UCSD-AML1 (cell line): ENCODE measurements at regions not wholly inside any gene's neighbourhood (a gene's known extent, or its start where the extent isn't known, plus 50 kb on each side); places are given as distances from the start of the nearest gene placed in this dataset.

ENCODE experiments used
- DNase-seq: peaks from one replicate; lab custom pipeline; 2025; ENCODE audit not compliant: unreplicated experiment; lab: John Stamatoyannopoulos, UW

GRCh38 chr10:98332623-98333269 lies 64.8 kb upstream of the LOXL4 start:
- no peak for DNase-seq

- DNase-seq = peak; percentile 39
Observed at GRCh38 chr10:98331885-98332284, 63.9 kb upstream of the LOXL4 start.

- DNase-seq = no peak
Observed at GRCh38 chr10:98330987-98331386, 63.0 kb upstream of the LOXL4 start.

GRCh38 chr10:98328640-98329039 lies 60.6 kb upstream of the LOXL4 start:
- no peak for DNase-seq

GRCh38 chr10:98328163-98328562 lies 60.2 kb upstream of the LOXL4 start:
- no peak for DNase-seq

GRCh38 chr10:98326621-98327027 lies 58.6 kb upstream of the LOXL4 start:
- DNase-seq = no peak

GRCh38 chr10:98323221-98324164 lies 55.5 kb upstream of the LOXL4 start:
- DNase-seq = peak; percentile 82

GRCh38 chr10:98321186-98321780 lies 53.3 kb upstream of the LOXL4 start:
- no peak for DNase-seq

- DNase-seq = no peak
Observed at GRCh38 chr10:98320486-98321185, 52.6 kb upstream of the LOXL4 start.

- no peak for DNase-seq
Observed at GRCh38 chr10:98318861-98319260, 50.9 kb upstream of the LOXL4 start.
